ENCODE measurements at regions not wholly inside any gene's neighbourhood (a gene's known extent, or its start where the extent isn't known, plus 50 kb on each side); places are given as distances from the start of the nearest gene placed in this dataset.

DNA sequence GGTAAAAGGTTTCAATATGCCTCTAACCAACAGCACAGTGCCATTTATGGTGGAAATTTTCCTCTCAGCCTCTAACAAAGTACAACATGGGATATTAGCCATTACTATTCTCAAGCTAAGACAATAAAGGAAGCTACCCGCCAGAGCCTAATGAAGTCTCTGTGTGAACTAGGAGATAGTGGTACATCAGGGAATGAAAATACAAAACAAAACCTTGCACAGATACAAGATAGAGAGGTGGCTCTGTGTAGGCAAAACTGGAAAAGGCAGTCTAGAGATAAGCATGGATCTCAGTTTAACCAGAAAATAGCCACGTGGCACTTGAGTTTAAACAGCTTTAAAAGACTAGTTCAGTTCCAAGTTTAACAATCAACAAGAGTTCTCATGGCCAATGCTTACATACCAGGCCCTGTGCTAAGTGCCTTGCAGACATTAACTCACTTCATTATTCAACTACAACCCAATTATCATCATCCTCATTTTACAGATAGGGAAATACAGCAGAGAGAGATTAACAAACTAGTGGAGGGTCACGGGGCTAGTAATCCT, 279.3 kb downstream of the IGSF11 start:
- TF ChIP-seq POLR2A (IDR thresholded peaks at IDR 0.05; ENCODE audit: low read length), result no peak
- TF ChIP-seq GATA1 (IDR thresholded peaks at IDR 0.05; ENCODE audit: low read depth, low read length), result no peak
